Neural crest cell (in vitro differentiated cells): ENCODE measurements at regions not wholly inside any gene's neighbourhood (a gene's known extent, or its start where the extent isn't known, plus 50 kb on each side); places are given as distances from the start of the nearest gene placed in this dataset.

Source experiments
- DNase-seq: peaks from one replicate; pipeline ENCODE4 v3.0.0; 2021; ENCODE audit warnings: low read depth, mixed read lengths, low spot score
- H3K27ac Mint-ChIP-seq: one replicate; pipeline ENCODE4 v1.8.0; 2021; ENCODE audit warnings: mild to moderate bottlenecking, mixed read lengths; ENCODE audit not compliant: unreplicated experiment
- H3K27me3 Mint-ChIP-seq: 2 replicates; pipeline ENCODE4 v1.8.0; 2021; ENCODE audit warnings: low read depth, mild to moderate bottlenecking, mixed read lengths
- H3K36me3 Mint-ChIP-seq: 2 replicates; pipeline ENCODE4 v1.8.0; 2021; ENCODE audit warnings: low read depth, mild to moderate bottlenecking, mixed read lengths
- H3K4me1 Mint-ChIP-seq: 2 replicates; pipeline ENCODE4 v1.8.0; 2021; ENCODE audit warnings: mixed read lengths
- H3K4me3 Mint-ChIP-seq: one replicate; pipeline ENCODE4 v1.8.0; 2021; ENCODE audit warnings: mild to moderate bottlenecking, mixed read lengths
- H3K9me3 Mint-ChIP-seq: 2 replicates; pipeline ENCODE4 v1.8.0; 2021; ENCODE audit warnings: mixed read lengths
- CTCF ChIP-seq: fragments of 200-600 bp; sonication (generic); conservative IDR thresholded peaks from 2 replicates; pipeline ENCODE4 v1.5.0; 2021; ENCODE audit warnings: antibody characterized with exemption, mild to moderate bottlenecking

GRCh38 chr17:68175416-68175815 is 72.4 kb upstream of the AMZ2 start:
- H3K36me3 Mint-ChIP-seq = no peaks in the 10 kb centered on the region
- no peak overlapping the region for H3K27ac Mint-ChIP-seq
- no peaks in the 10 kb centered on the region for H3K4me1 Mint-ChIP-seq
- no peaks in the 10 kb centered on the region for H3K9me3 Mint-ChIP-seq
- H3K27me3 Mint-ChIP-seq = no peaks in the 10 kb centered on the region
- no peak overlapping the region for H3K4me3 Mint-ChIP-seq
- DNase-seq = no peak
- TF ChIP-seq CTCF = no peak

- TF ChIP-seq CTCF = no peak
- no peaks in the 10 kb centered on the region for H3K9me3 Mint-ChIP-seq
- no peak for DNase-seq
- no peaks in the 10 kb centered on the region for H3K27me3 Mint-ChIP-seq
- H3K36me3 Mint-ChIP-seq = no peaks in the 10 kb centered on the region
- no peak overlapping the region for H3K4me3 Mint-ChIP-seq
- H3K27ac Mint-ChIP-seq = no peak overlapping the region
- H3K4me1 Mint-ChIP-seq = no peaks in the 10 kb centered on the region
These were observed 71.9 kb upstream of the AMZ2 start for GRCh38 chr17:68175905-68176304.

- H3K27ac Mint-ChIP-seq = no peak overlapping the region
- no peaks in the 10 kb centered on the region for H3K9me3 Mint-ChIP-seq
- H3K27me3 Mint-ChIP-seq = no peaks in the 10 kb centered on the region
- DNase-seq = no peak
- no peaks in the 10 kb centered on the region for H3K4me1 Mint-ChIP-seq
- H3K36me3 Mint-ChIP-seq = no peaks in the 10 kb centered on the region
- no peak overlapping the region for H3K4me3 Mint-ChIP-seq
- TF ChIP-seq CTCF = no peak
These were observed 71.1 kb upstream of the AMZ2 start for GRCh38 chr17:68176718-68177117.

- Mint-ChIP-seq H3K4me1 (no peaks in the 10 kb centered on the region), H3K27ac (no peak overlapping the region), H3K9me3 (no peaks in the 10 kb centered on the region), H3K27me3 (no peaks in the 10 kb centered on the region), H3K36me3 (no peaks in the 10 kb centered on the region), H3K4me3 (no peak overlapping the region)
- no peak for DNase-seq
- TF ChIP-seq CTCF = no peak
These were observed 69.0 kb upstream of the AMZ2 start for GRCh38 chr17:68178831-68179230.

GRCh38 chr17:68179236-68179925 is 68.5 kb upstream of the AMZ2 start:
- H3K4me3 Mint-ChIP-seq = no peak overlapping the region
- no peak overlapping the region for H3K27ac Mint-ChIP-seq
- H3K27me3 Mint-ChIP-seq = no peaks in the 10 kb centered on the region
- no peaks in the 10 kb centered on the region for H3K4me1 Mint-ChIP-seq
- no peak for TF ChIP-seq CTCF
- H3K9me3 Mint-ChIP-seq = no peaks in the 10 kb centered on the region
- no peak for DNase-seq
- no peaks in the 10 kb centered on the region for H3K36me3 Mint-ChIP-seq
